NCI-H2107 treated with DMSO at 0.1 percent for 48 hours (cell line): ENCODE measurements at regions not wholly inside any gene's neighbourhood (a gene's known extent, or its start where the extent isn't known, plus 50 kb on each side); places are given as distances from the start of the nearest gene placed in this dataset.

Experiments used
- DNase-seq: peaks from one replicate; lab custom pipeline; 2025; ENCODE audit not compliant: unreplicated experiment; lab: John Stamatoyannopoulos, UW

DNA sequence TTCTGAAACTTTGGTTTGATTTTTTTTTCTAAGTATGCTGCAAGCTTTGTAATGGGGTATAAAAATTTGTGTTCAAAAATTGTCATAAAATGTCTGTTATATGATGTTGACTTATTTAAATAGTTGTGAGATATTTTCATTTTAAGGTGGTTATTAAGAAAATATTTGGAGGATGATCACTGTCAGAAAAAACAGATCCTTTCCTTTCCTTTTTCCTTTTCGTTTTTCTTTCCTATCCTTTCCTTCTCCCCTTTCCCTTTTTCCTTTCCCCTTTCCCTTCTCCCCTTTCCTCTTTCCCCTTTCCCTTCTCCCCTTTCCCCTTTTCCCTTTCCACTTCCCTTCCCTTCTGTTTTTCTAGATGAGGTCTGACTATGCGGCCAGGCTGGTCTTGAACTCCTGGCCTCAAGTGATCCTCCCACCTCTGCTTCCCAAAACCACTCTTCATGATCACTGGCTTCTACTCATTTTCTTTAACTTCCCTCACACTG lies 640.5 kb downstream of the PLCL1 start:
- no peak for DNase-seq

DNA sequence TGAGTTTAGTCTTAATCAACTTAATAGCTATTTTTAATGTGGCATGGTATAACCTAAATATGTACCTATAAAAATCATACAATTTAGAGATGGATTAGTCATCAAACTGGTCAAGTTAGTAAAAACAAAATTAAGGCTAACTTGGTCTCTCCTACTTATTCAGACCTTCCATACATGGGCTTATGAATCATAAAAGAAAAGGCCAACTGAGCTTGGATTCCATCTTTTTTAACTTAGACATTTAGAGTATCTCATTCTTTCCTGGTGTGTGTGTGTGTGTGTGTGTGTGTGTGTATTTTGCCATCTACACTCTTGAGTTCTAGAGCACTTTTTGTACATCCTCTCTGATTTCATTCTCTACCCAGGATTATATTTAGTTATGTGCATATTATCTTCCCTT lies 637.5 kb downstream of the PLCL1 start:
- no peak for DNase-seq

GRCh38 chr2:198441246-198441645 lies 636.9 kb downstream of the PLCL1 start:
- no peak for DNase-seq

GRCh38 chr2:198440833-198441232 lies 636.4 kb downstream of the PLCL1 start:
- no peak for DNase-seq

DNA sequence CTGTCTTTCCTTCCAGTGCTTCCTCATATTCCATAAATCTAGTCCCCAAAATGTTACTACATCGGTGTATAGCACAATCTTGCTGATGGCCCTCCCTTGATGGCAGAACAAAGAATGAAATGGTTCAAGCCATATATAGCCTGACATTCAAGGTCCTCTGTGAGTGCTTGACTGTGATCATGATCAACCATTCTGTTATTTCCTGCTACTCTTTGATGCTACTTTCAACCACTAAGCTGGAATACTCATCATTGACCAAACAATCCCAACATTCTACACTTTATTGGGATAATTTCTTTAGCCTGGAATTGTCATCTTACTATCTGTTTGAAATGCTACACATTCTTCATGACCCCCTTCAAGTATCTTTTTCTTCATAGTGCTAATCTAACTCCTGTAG lies 633.9 kb downstream of the PLCL1 start:
- no peak for DNase-seq

GRCh38 chr2:198424112-198424511 lies 619.7 kb downstream of the PLCL1 start:
- no peak for DNase-seq

DNA sequence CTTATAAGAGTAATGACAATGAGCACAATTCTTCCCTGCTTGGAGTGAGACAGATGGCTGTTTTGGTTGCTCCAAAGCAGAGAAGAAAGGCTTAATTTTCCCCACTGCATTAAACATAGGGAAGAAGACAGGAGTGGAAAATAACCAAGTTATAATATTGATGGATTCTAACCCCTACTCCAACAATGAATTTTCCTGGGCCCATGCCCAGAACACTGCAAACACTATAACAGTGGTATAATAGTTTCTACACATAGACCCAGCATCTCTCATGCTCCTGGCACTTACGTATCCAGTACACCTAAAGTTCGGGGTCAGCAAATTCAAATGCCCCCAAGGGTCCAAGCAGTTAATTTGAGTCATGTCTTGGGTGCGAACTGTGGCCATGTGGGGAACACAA lies 613.4 kb downstream of the PLCL1 start:
- DNase-seq, result no peak

DNA sequence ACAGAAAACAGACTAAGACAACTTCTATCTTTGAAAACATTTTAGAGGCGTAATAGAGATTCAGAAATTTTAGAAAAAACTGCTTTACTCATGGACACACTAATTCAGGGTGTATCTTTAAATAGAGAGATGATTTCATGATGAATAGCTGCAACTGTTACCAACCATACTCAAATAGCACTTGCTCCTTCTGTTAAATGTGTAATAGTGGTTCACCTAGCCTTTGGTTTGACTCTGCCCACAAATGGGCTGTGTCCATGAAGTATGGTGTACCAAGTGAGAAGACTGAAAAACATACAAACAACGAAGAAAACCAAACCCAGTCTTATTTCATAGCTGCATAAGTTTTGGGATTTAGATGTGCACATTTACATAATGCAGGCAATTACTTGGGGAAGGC lies 610.6 kb downstream of the PLCL1 start:
- no peak for DNase-seq

GRCh38 chr2:198411936-198412335 lies 607.5 kb downstream of the PLCL1 start:
- DNase-seq, result no peak

GRCh38 chr2:198408171-198408570 lies 603.8 kb downstream of the PLCL1 start:
- no peak for DNase-seq

GRCh38 chr2:198405311-198405710 lies 600.9 kb downstream of the PLCL1 start:
- no peak for DNase-seq

- no peak for DNase-seq
Observed at GRCh38 chr2:198401644-198402043, 597.3 kb downstream of the PLCL1 start.

GRCh38 chr2:198400999-198401398 lies 596.6 kb downstream of the PLCL1 start:
- DNase-seq, result no peak

- no peak for DNase-seq
Observed at GRCh38 chr2:198394208-198394607, 589.8 kb downstream of the PLCL1 start.

DNA sequence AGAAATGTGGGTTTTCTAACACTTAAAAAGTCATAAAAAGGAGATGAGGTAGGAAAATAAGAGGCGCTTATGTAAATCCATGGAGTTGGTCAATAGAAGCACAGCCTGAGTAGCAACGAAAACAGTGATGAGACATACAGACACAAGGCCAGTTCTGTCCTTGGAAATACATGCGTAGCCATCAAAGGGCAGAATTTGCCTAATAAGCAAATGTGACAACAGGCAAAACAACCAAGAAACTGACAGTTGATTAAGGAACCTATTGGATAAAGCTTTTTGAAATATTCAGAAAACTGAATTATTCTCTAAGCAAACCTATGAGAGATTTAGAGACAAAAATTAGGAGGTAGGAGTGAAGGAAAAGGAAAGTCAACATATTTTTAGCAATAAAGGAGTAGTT lies 586.3 kb downstream of the PLCL1 start:
- no peak for DNase-seq

DNA sequence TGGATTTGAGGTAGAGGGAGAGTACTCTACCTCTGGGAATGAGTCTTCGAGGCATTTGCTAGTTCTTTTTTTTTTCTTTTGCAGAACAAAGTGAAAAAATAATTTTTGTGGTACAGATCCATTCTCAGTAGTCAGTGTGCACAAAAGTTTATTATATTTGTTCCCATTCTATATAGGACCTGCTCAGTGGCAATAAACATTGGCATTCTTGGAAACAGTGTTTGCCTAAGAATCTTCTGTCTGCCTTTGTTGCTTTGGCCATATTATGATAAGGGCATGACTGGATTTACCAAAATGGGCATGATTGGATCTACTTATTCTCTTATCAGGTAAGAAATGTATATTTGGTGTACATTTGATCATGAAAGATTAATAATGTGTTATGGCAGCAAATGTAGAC lies 583.3 kb downstream of the PLCL1 start:
- no peak for DNase-seq

DNA sequence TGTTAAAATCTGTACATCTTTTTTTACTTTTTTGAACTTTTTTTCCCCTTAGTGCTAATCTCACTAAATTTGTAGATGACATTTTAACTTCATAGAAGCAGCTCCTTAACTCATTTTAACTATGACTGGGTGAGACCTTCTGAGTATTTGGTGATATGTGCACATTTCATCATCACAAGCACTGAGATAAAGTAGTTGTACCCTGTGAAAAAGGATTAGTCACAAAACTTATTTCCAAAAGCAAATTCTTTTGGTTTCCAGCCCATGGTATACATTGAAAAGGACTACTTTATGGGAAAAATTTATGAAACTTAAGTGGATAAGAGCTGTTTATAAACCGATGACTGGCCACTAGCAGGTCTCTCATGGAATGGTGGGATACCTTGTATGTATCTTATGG lies 581.5 kb downstream of the PLCL1 start:
- DNase-seq, result no peak

DNA sequence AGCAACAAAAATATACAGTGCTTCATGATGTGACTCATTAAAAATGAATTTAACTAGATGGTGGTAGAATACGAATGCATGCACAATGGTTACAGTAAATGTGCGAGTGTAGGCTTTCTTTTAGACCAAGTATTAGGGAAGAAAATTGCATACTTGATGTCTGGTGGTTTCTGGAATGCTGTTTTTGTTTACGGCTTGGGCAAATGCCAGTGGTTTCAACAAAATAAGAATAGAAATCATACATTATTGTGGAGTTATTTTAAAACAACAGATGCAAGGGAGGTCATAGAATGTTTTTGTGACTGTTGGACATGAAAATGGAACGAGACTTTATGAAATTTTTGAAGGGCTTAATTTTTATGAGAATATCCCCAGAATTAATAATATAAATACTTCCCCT lies 580.9 kb downstream of the PLCL1 start:
- no peak for DNase-seq

- DNase-seq, result no peak
Observed at GRCh38 chr2:198383392-198383791, 579.0 kb downstream of the PLCL1 start.

DNA sequence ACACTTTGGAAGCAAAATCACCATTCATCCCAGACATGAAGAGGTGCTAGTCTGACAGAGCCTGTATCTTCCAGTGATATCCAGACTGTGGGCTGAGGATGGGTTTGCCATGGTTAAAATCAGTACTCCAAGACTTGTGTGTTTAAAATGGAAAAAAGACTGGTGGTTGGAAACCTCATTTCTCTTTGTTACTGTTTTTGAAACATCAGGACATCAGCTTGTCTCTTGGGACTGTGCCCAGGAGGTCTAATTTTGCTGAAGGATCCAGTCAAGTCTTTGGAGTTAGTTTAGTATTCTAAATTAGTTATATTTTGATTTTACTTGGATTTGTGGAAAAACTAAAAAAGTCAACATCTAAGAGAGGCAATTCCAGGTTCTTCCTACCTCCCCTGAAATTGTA lies 578.4 kb downstream of the PLCL1 start:
- DNase-seq, result no peak

DNA sequence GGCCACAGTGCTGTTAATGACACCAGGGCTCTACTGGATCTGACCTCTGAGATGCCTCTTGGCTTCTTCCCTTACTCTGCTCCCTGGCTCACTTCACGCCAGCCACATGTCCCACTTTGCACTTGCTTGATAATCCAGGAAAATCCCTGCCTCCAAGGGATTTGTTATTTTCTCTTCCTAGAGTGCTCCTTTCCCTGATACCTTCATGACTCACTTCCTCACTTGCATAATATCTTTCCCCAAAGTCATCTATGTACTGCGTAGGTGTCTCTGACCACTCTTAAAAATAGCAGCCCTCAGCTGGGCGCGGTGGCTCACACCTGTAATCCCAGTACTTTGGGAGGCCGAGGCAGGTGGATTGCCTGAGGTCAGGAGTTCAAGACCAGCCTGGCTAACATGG lies 572.3 kb downstream of the PLCL1 start:
- no peak for DNase-seq

DNA sequence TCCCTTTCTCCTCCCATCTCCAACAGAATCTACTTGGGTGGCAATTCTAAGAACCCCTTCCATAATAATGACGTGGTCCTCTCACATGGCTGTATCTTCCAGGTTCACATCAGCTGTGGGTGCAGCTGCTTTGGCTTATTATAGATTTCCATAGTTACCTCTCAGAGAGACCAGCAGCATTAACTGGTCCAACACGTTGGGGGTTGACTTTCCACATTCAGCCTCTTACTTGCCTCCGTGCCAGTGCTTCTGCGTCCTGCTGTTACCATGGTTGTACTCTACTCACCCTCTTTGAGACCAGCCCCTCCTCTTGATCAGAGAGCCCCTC lies 570.7 kb downstream of the PLCL1 start:
- no peak for DNase-seq

GRCh38 chr2:198374375-198375082 lies 570.1 kb downstream of the PLCL1 start:
- DNase-seq, result peak; percentile 28
